IMR-90 (cell line): ENCODE measurements at regions not wholly inside any gene's neighbourhood (a gene's known extent, or its start where the extent isn't known, plus 50 kb on each side); places are given as distances from the start of the nearest gene placed in this dataset.

ENCODE experiments used
- BHLHE40 ChIP-seq: fragments of 150-350 bp; IDR thresholded peaks from 2 replicates; pipeline ENCODE4 v1.6.1; 2016; ENCODE audit warnings: mild to moderate bottlenecking, low read depth, low read length
- FOS ChIP-seq: fragments of 150-350 bp; IDR thresholded peaks from 2 replicates; pipeline ENCODE4 v1.6.1; 2016; ENCODE audit warnings: low read depth, low read length
- MAZ ChIP-seq: IDR thresholded peaks from 2 replicates; pipeline ENCODE4 v1.6.1; 2012; ENCODE audit warnings: low read depth, mild to moderate bottlenecking, low read length, improper control_type of control experiment, moderate library complexity, borderline replicate concordance
- NFE2L2 ChIP-seq: fragments of 150-350 bp; IDR thresholded peaks from 2 replicates; pipeline ENCODE4 v1.6.1; 2016; ENCODE audit warnings: low read depth, mild to moderate bottlenecking, low read length
- POLR2A ChIP-seq: IDR thresholded peaks from 2 replicates; pipeline ENCODE4 v1.6.1; 2012; ENCODE audit warnings: mild to moderate bottlenecking, low read depth, low read length
- RAD21 ChIP-seq: IDR thresholded peaks from 2 replicates; pipeline ENCODE4 v1.6.1; 2012; ENCODE audit warnings: low read length, improper control_type of control experiment
- RCOR1 ChIP-seq: IDR thresholded peaks from 2 replicates; pipeline ENCODE4 v1.6.1; 2012; ENCODE audit warnings: mild to moderate bottlenecking, low read length, improper control_type of control experiment; ENCODE audit not compliant: insufficient replicate concordance
- RFX5 ChIP-seq: IDR thresholded peaks from 2 replicates; pipeline ENCODE4 v1.8.0; 2012; ENCODE audit warnings: low read depth, mild to moderate bottlenecking, low read length, moderate library complexity
- TF ChIP-seq, protein P1 (sequence below): conservative IDR thresholded peaks from 2 replicates; pipeline ENCODE4 v1.5.1; 2012; ENCODE audit warnings: mild to moderate bottlenecking, low read depth, low read length, improper control_type of control experiment
- TF ChIP-seq, protein P2 (sequence below): fragments of 150-350 bp; IDR thresholded peaks from 2 replicates; pipeline ENCODE4 v1.6.1; 2016; ENCODE audit warnings: low read depth, mild to moderate bottlenecking, low read length, moderate library complexity, borderline replicate concordance
- TF ChIP-seq, protein P3 (sequence below): fragments of 150-350 bp; IDR thresholded peaks from 2 replicates; pipeline ENCODE4 v1.6.1; 2017; ENCODE audit warnings: mild to moderate bottlenecking, antibody characterized with exemption, low read length, low read depth

DNA sequence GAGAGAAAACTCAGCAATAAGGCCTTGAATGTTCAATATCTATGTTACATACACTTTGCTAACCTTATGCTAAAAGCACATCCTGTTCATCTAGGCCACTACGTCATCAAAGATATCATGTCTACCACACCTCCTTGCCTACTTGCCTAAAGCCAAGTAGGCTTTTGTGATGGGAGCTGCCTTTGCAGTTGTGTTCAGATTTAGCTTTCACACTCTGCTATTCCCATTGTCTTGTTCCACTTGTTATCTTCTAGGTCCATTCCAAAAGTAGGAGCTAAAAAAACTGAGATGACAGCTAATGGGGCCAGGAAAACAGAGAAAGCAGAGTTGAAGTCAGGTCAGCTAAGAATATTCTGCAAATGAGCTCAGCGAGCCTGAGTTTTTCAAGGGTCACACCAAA lies 153.6 kb upstream of the EDNRA start:
- TF ChIP-seq POLR2A (no peak), FOS (no peak), NFE2L2 (no peak), RFX5 (no peak), RAD21 (no peak), BHLHE40 (no peak), MAZ (no peak), RCOR1 (no peak)
- TF ChIP-seq, protein P1, sequence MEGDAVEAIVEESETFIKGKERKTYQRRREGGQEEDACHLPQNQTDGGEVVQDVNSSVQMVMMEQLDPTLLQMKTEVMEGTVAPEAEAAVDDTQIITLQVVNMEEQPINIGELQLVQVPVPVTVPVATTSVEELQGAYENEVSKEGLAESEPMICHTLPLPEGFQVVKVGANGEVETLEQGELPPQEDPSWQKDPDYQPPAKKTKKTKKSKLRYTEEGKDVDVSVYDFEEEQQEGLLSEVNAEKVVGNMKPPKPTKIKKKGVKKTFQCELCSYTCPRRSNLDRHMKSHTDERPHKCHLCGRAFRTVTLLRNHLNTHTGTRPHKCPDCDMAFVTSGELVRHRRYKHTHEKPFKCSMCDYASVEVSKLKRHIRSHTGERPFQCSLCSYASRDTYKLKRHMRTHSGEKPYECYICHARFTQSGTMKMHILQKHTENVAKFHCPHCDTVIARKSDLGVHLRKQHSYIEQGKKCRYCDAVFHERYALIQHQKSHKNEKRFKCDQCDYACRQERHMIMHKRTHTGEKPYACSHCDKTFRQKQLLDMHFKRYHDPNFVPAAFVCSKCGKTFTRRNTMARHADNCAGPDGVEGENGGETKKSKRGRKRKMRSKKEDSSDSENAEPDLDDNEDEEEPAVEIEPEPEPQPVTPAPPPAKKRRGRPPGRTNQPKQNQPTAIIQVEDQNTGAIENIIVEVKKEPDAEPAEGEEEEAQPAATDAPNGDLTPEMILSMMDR: no peak
- TF ChIP-seq, protein P2, sequence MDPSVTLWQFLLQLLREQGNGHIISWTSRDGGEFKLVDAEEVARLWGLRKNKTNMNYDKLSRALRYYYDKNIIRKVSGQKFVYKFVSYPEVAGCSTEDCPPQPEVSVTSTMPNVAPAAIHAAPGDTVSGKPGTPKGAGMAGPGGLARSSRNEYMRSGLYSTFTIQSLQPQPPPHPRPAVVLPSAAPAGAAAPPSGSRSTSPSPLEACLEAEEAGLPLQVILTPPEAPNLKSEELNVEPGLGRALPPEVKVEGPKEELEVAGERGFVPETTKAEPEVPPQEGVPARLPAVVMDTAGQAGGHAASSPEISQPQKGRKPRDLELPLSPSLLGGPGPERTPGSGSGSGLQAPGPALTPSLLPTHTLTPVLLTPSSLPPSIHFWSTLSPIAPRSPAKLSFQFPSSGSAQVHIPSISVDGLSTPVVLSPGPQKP: no peak
- TF ChIP-seq, protein P3, sequence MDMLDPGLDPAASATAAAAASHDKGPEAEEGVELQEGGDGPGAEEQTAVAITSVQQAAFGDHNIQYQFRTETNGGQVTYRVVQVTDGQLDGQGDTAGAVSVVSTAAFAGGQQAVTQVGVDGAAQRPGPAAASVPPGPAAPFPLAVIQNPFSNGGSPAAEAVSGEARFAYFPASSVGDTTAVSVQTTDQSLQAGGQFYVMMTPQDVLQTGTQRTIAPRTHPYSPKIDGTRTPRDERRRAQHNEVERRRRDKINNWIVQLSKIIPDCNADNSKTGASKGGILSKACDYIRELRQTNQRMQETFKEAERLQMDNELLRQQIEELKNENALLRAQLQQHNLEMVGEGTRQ: no peak
